HepG2 (cell line): ENCODE measurements at regions not wholly inside any gene's neighbourhood (a gene's known extent, or its start where the extent isn't known, plus 50 kb on each side); places are given as distances from the start of the nearest gene placed in this dataset.

ENCODE experiments used
- ATAC-seq: fragments of 200-7000 bp; cut with Tn5 transposase; 3 replicates; pipeline ENCODE4 v1.9.1; 2020; ENCODE audit warnings: mild to moderate bottlenecking, moderate library complexity
- BruUV-seq: library from RNA; stranded (reverse); fragments of 400-500 nt; replicated peaks from 2 replicates; lab custom pipeline; 2021; lab: Mats Ljungman, UMichigan
- CTCF ChIA-PET: fragments of 300-600 bp; formaldehyde crosslinking; extraction: SDS; loops from one replicate; lab custom pipeline; 2021; ENCODE audit warnings: low total read pairs, inconsistent platforms, low intra/inter-chr PET ratio; lab: Yijun Ruan, JAX
- POLR2A ChIA-PET: fragments of 350-600 bp; sonication (Branson Sonifier 250); formaldehyde crosslinking; loops from one replicate; lab custom pipeline; 2020; ENCODE audit warnings: antibody characterized with exemption, inconsistent platforms; lab: Yijun Ruan, JAX
- DNase-seq: peaks from one replicate; pipeline ENCODE4 v3.0.0-alpha.2; 2015; ENCODE audit warnings: low spot score
- FAIRE-seq: peaks from 3 replicates; lab custom pipeline; 2011; peaks lifted over from hg19 to GRCh38; lab: Jason Lieb, UNC
- H2AFZ ChIP-seq: one replicate; pipeline ENCODE4 v1.6.1; 2011; ENCODE audit warnings: low read length, inconsistent platforms
- H3K27ac ChIP-seq: fragments of 300-600 bp; 3 replicates; pipeline ENCODE4 v1.8.0; 2011; ENCODE audit warnings: mixed run types, mild to moderate bottlenecking, mixed read lengths, low read length, inconsistent platforms; ENCODE audit not compliant: insufficient read depth; ENCODE audit errors: extremely low read length
- H3K27me3 ChIP-seq, 2 experiments: fragments of 200-600 bp in 1 of 2; 2 replicates in 1 of 2; 3 replicates in 1 of 2; pipeline versions ENCODE4 v1.6.0 to v1.8.0; 2011; ENCODE audit warnings: low read length in 2 of 2, mild to moderate bottlenecking in 2 of 2, moderate library complexity in 2 of 2, inconsistent platforms in 1 of 2; ENCODE audit not compliant: insufficient read depth in 2 of 2, control insufficient read depth in 1 of 2
- H3K36me3 ChIP-seq, 2 experiments: fragments of 200-600 bp in 1 of 2; replicated peaks in 1 of 2; 2 replicates in 1 of 2; 3 replicates in 1 of 2; pipeline versions ENCODE4 v1.5.1 to v1.8.0; 2011; ENCODE audit warnings: low read length in 2 of 2, inconsistent platforms in 1 of 2; ENCODE audit not compliant: insufficient read depth in 2 of 2, control insufficient read depth in 1 of 2
- H3K4me1 ChIP-seq: 2 replicates; pipeline ENCODE4 v1.5.1; 2012; ENCODE audit warnings: low read length, inconsistent platforms; ENCODE audit not compliant: insufficient read depth
- H3K4me2 ChIP-seq: 2 replicates; pipeline ENCODE4 v1.6.0; 2011; ENCODE audit warnings: low read depth, low read length, inconsistent platforms
- H3K4me3 ChIP-seq, 3 experiments: fragments of 200-600 bp in 1 of 3; sonication (generic), shearing (Covaris generic) in 1 of 3; replicated peaks in 1 of 3; 2 replicates each; pipeline ENCODE4 v1.5.1; 2011 to 2016; ENCODE audit warnings: low read length in 3 of 3, inconsistent platforms in 2 of 3, low read depth in 2 of 3, mild to moderate bottlenecking in 2 of 3, control low read depth in 1 of 3, mixed read lengths in 1 of 3; ENCODE audit not compliant: insufficient read depth in 1 of 3
- H3K79me2 ChIP-seq: one replicate; pipeline ENCODE4 v1.6.1; 2011; ENCODE audit warnings: low read length, inconsistent platforms; ENCODE audit not compliant: insufficient read depth
- H3K9ac ChIP-seq: 2 replicates; pipeline ENCODE4 v1.6.0; 2011; ENCODE audit warnings: mild to moderate bottlenecking, low read depth, low read length, inconsistent platforms; ENCODE audit not compliant: insufficient read depth
- H3K9me3 ChIP-seq: 2 replicates; pipeline ENCODE4 v1.5.1; 2012; ENCODE audit warnings: mild to moderate bottlenecking, low read length
- H4K20me1 ChIP-seq: 2 replicates; pipeline ENCODE4 v1.6.0; 2011; ENCODE audit warnings: inconsistent platforms, mild to moderate bottlenecking, low read length, moderate library complexity; ENCODE audit not compliant: insufficient read depth
- CENPBD1 ChIP-seq: sonication (generic); formaldehyde crosslinking; IDR thresholded peaks from 2 replicates; pipeline ENCODE4 v1.8.0; 2022; ENCODE audit warnings: missing genetic modification reagents, low read depth, mild to moderate bottlenecking, borderline replicate concordance
- CREM ChIP-seq, 2 experiments: sonication (generic) in 1 of 2; formaldehyde crosslinking in 1 of 2; IDR thresholded peaks; 2 replicates each; pipeline versions ENCODE4 v1.4.0 to v1.6.1; 2016 to 2020; ENCODE audit warnings: antibody characterized with exemption in 1 of 2, mild to moderate bottlenecking in 1 of 2, missing genetic modification reagents in 1 of 2
- NFAT5 ChIP-seq: sonication (generic); formaldehyde crosslinking; IDR thresholded peaks from 2 replicates; pipeline ENCODE4 v1.4.0; 2020; ENCODE audit warnings: missing genetic modification reagents
- NR2C2 ChIP-seq: sonication (generic); formaldehyde crosslinking; IDR thresholded peaks from 2 replicates; pipeline ENCODE4 v1.4.0; 2020; ENCODE audit warnings: missing genetic modification reagents, mild to moderate bottlenecking, moderate library complexity, borderline replicate concordance
- POLR2AphosphoS2 ChIP-seq: IDR thresholded peaks from 2 replicates; pipeline ENCODE4 v1.6.1; 2011; ENCODE audit warnings: low read depth, low read length, improper control_type of control experiment
- SMAD3 ChIP-seq: sonication (generic); formaldehyde crosslinking; IDR thresholded peaks from 2 replicates; pipeline ENCODE4 v1.4.0; 2020; ENCODE audit warnings: missing genetic modification reagents
- SP2 ChIP-seq: sonication (generic); formaldehyde crosslinking; IDR thresholded peaks from 2 replicates; pipeline ENCODE4 v1.5.1; 2020; ENCODE audit warnings: mild to moderate bottlenecking, missing genetic modification reagents
- THAP8 ChIP-seq: sonication (generic); formaldehyde crosslinking; IDR thresholded peaks from 2 replicates; pipeline ENCODE4 v1.5.1; 2020; ENCODE audit warnings: missing genetic modification reagents, mild to moderate bottlenecking, borderline replicate concordance
- ZNF292 ChIP-seq: sonication (generic); formaldehyde crosslinking; IDR thresholded peaks from 2 replicates; pipeline ENCODE4 v1.8.1; 2022; ENCODE audit warnings: mild to moderate bottlenecking, low read depth, missing genetic modification reagents, borderline replicate concordance
- ZNF589 ChIP-seq: sonication (generic); formaldehyde crosslinking; conservative IDR thresholded peaks from 2 replicates; pipeline ENCODE4 v1.8.0; 2022; ENCODE audit warnings: mild to moderate bottlenecking, moderate library complexity, missing genetic modification reagents
- ZNF704 ChIP-seq: sonication (generic); formaldehyde crosslinking; IDR thresholded peaks from 2 replicates; pipeline ENCODE4 v1.8.1; 2023; ENCODE audit warnings: mild to moderate bottlenecking, inconsistent platforms, moderate library complexity, missing genetic modification reagents, borderline replicate concordance
- in situ Hi-C: cut with HindIII; loops from 2 replicates; pipeline ENCODE4 v1.10.0; 2017; ENCODE audit warnings: low pct_unique_long_range_greater_than_20kb; ENCODE audit not compliant: extremely low pct_ligation_motif_present
- intact Hi-C: fragments of 100-400 bp; cut with micrococcal nuclease; formaldehyde crosslinking; loops from one replicate; pipeline ENCODE4 v1.10.0; 2022; ENCODE audit not compliant: unreplicated experiment

- TF ChIP-seq THAP8 (CRISPR knock-in tag) = no peak
Observed at GRCh38 chr20:39633689-39634088, 671.5 kb downstream of the DHX35 start (continued).

- no peak overlapping the region for H2AFZ ChIP-seq
Observed at GRCh38 chr20:39632757-39633156, 670.6 kb downstream of the DHX35 start.

GRCh38 chr20:39632176-39632575 lies 670.0 kb downstream of the DHX35 start:
- H3K4me1 ChIP-seq = no peaks in the 10 kb centered on the region
- H3K4me3 ChIP-seq = no peak overlapping the region
- no peaks in the 10 kb centered on the region for H3K79me2 ChIP-seq
- H3K27ac ChIP-seq = no peak overlapping the region
- in situ Hi-C loops = no loop called here
- ChIA-PET CTCF (no interaction called here), POLR2A (no interaction called here)
- no peak for FAIRE-seq
- H3K9me3 ChIP-seq = peaks cover 95% of the 10 kb centered on the region
- no peak for DNase-seq
- H3K36me3 ChIP-seq = no peaks in the 10 kb centered on the region
- no TSS peak for BruUV-seq
- no peak for ATAC-seq
- H3K27me3 ChIP-seq = no peaks in the 10 kb centered on the region
- no peak overlapping the region for H3K9ac ChIP-seq
- H2AFZ ChIP-seq = no peak overlapping the region
- H4K20me1 ChIP-seq = no peaks in the 10 kb centered on the region
- no peak overlapping the region for H3K4me2 ChIP-seq
- intact Hi-C loops = no loop called here
- TF ChIP-seq NFAT5 (CRISPR knock-in tag) = no peak
- no peak for TF ChIP-seq POLR2AphosphoS2
- no peak for TF ChIP-seq ZNF704 (CRISPR knock-in tag)

More at GRCh38 chr20:39632757-39633156, 670.6 kb downstream of the DHX35 start:
- DNase-seq = no peak
- H3K4me2 ChIP-seq = no peak overlapping the region
- no peaks in the 10 kb centered on the region for H3K36me3 ChIP-seq
- POLR2A ChIA-PET = no interaction called here
- no peaks in the 10 kb centered on the region for H3K27me3 ChIP-seq
- no peaks in the 10 kb centered on the region for H3K4me1 ChIP-seq
- H3K79me2 ChIP-seq = no peaks in the 10 kb centered on the region
- no TSS peak for BruUV-seq
- H4K20me1 ChIP-seq = no peaks in the 10 kb centered on the region
- no peak for TF ChIP-seq NR2C2 (CRISPR knock-in tag)
- no peak for TF ChIP-seq ZNF589 (CRISPR knock-in tag)
- TF ChIP-seq SP2 = no peak
- no peak for TF ChIP-seq SMAD3 (CRISPR knock-in tag)
- no peak for TF ChIP-seq ZNF292 (CRISPR knock-in tag)
- TF ChIP-seq CENPBD1 (CRISPR knock-in tag) = no peak
- TF ChIP-seq CREM (IDR thresholded peaks at IDR 0.05) = no peak
- no peak for TF ChIP-seq CREM (CRISPR knock-in tag; IDR thresholded peaks at IDR 0.05)
- no peak for ATAC-seq
- no peak overlapping the region for H3K4me3 ChIP-seq
- CTCF ChIA-PET = no interaction called here
- no peak overlapping the region for H3K9ac ChIP-seq
- peaks cover 95% of the 10 kb centered on the region for H3K9me3 ChIP-seq
- FAIRE-seq = no peak
- in situ Hi-C loops = no loop called here
- H3K27ac ChIP-seq = no peak overlapping the region
- intact Hi-C loops = no loop called here
